ENCODE measurements at regions not wholly inside any gene's neighbourhood (a gene's known extent, or its start where the extent isn't known, plus 50 kb on each side); places are given as distances from the start of the nearest gene placed in this dataset.

- no peak overlapping the region for H2AFZ ChIP-seq (ENCODE audit: low read depth, low read length)
- CTCF ChIA-PET: interaction anchor here (1.0 kb wide), 1 partner anchor 10 kb away, joined by 3 read pairs; no protein-coding TSS in a partner anchor
- DNase-seq (ENCODE audit: low read depth, low spot score): no peak
- H3K4me3 ChIP-seq (replicated peaks in 1 of 3; ENCODE audit: insufficient read depth in 1 of 3, low read depth in 1 of 3, low read length in 3 of 3): no peak overlapping the region
- no peak overlapping the region for H3K9ac ChIP-seq (replicated peaks; ENCODE audit: extremely low read depth, insufficient read depth, low read length)
- no peaks in the 10 kb centered on the region for H4K20me1 ChIP-seq (replicated peaks; ENCODE audit: control insufficient read depth, extremely low read depth, insufficient read depth, low read length)
- no peaks in the 10 kb centered on the region for H3K9me3 ChIP-seq (replicated peaks; ENCODE audit: control insufficient read depth, insufficient read depth, low read length)
- H3K9me1 ChIP-seq (replicated peaks; ENCODE audit: control insufficient read depth, extremely low read depth, insufficient read depth, low read length): no peaks in the 10 kb centered on the region
- BruUV-seq (replicated peaks): no TSS peak
- dilution Hi-C loops (cut with MboI; ENCODE audit: extremely low pct_ligation_motif_present, low sequenced_read_pairs) (no loop called here), intact Hi-C loops (cut with micrococcal nuclease) (no loop called here)
- H3K36me3 ChIP-seq (ENCODE audit: control insufficient read depth in 2 of 2, extremely low read depth in 1 of 2, insufficient read depth in 2 of 2, low read length in 2 of 2): no peaks in the 10 kb centered on the region
- no peaks in the 10 kb centered on the region for H3K27me3 ChIP-seq (ENCODE audit: control insufficient read depth in 2 of 2, insufficient read depth in 2 of 2, low read length in 2 of 2)
- H3K27ac ChIP-seq (ENCODE audit: insufficient read depth, low read depth, low read length): no peak overlapping the region
- H3K79me2 ChIP-seq (ENCODE audit: control insufficient read depth, insufficient read depth, low read length): no peaks in the 10 kb centered on the region
- POLR2A ChIA-PET: no interaction called here
- H3K4me1 ChIP-seq (ENCODE audit: control insufficient read depth, extremely low read depth, insufficient read depth, low read length): no peaks in the 10 kb centered on the region
- H3K4me2 ChIP-seq (ENCODE audit: insufficient read depth, low read length): no peak overlapping the region
- FAIRE-seq: no peak
- TF ChIP-seq GATA2 (IDR thresholded peaks at IDR 0.05; ENCODE audit: insufficient read depth, insufficient read length, low read depth, low read length) (no peak), CTCF (IDR thresholded peaks at IDR 0.05; ENCODE audit: extremely low read depth in 1 of 2, insufficient read depth in 1 of 2, low read depth in 1 of 2, low read length in 2 of 2) (no peak), POLR2A (IDR thresholded peaks at IDR 0.05; ENCODE audit: low read depth, low read length) (no peak), EZH2 (IDR thresholded peaks at IDR 0.05; ENCODE audit: borderline replicate concordance, low read depth, low read length, severe bottlenecking) (no peak), POLR2AphosphoS5 (IDR thresholded peaks at IDR 0.05; ENCODE audit: insufficient read depth, low read depth, low read length) (no peak), JUN (IDR thresholded peaks at IDR 0.05; ENCODE audit: borderline replicate concordance, insufficient read depth, insufficient read length, low read depth) (no peak), MYC (IDR thresholded peaks at IDR 0.05; ENCODE audit: low read depth, low read length) (no peak), FOS (IDR thresholded peaks at IDR 0.05; ENCODE audit: borderline replicate concordance, insufficient read depth, low read length) (no peak)
- TF ChIP-seq, protein P1, sequence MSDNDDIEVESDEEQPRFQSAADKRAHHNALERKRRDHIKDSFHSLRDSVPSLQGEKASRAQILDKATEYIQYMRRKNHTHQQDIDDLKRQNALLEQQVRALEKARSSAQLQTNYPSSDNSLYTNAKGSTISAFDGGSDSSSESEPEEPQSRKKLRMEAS (IDR thresholded peaks at IDR 0.05; ENCODE audit: insufficient read depth, insufficient read length): no peak
Measured at GRCh38 chr11:96658436-96658835, 268.6 kb downstream of the JRKL start.

Measured in endothelial cell of umbilical vein (primary cell).